ENCODE measurements at regions not wholly inside any gene's neighbourhood (a gene's known extent, or its start where the extent isn't known, plus 50 kb on each side); places are given as distances from the start of the nearest gene placed in this dataset.
A peak's percentile ranks its signal among the peaks of the same experiment; 100 is the strongest.
"Not testable (repeated sequence)": the region's sequence is repeated elsewhere in the genome, so short reads cannot be mapped to it uniquely, and the experiment has no call there.

GRCh38 chr3:29176501-29176900 lies 104.4 kb upstream of the RBMS3 start:
- H3K9me3 Mint-ChIP-seq: peaks cover 13% of the 10 kb centered on the region
- no peak for DNase-seq (ENCODE audit: low read depth, low spot score)
- no peak overlapping the region for H3K4me3 Mint-ChIP-seq
- TF ChIP-seq, protein P1, sequence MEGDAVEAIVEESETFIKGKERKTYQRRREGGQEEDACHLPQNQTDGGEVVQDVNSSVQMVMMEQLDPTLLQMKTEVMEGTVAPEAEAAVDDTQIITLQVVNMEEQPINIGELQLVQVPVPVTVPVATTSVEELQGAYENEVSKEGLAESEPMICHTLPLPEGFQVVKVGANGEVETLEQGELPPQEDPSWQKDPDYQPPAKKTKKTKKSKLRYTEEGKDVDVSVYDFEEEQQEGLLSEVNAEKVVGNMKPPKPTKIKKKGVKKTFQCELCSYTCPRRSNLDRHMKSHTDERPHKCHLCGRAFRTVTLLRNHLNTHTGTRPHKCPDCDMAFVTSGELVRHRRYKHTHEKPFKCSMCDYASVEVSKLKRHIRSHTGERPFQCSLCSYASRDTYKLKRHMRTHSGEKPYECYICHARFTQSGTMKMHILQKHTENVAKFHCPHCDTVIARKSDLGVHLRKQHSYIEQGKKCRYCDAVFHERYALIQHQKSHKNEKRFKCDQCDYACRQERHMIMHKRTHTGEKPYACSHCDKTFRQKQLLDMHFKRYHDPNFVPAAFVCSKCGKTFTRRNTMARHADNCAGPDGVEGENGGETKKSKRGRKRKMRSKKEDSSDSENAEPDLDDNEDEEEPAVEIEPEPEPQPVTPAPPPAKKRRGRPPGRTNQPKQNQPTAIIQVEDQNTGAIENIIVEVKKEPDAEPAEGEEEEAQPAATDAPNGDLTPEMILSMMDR (conservative IDR thresholded peaks at IDR 0.05): no peak
- H3K4me1 Mint-ChIP-seq: peaks cover 32% of the 10 kb centered on the region
- H3K27me3 Mint-ChIP-seq (ENCODE audit: low read depth): no peaks in the 10 kb centered on the region
- H3K27ac Mint-ChIP-seq (ENCODE audit: unreplicated experiment): peak overlapping the region; percentile 75
- H3K36me3 Mint-ChIP-seq (ENCODE audit: low read depth): peaks cover 6% of the 10 kb centered on the region

DNA sequence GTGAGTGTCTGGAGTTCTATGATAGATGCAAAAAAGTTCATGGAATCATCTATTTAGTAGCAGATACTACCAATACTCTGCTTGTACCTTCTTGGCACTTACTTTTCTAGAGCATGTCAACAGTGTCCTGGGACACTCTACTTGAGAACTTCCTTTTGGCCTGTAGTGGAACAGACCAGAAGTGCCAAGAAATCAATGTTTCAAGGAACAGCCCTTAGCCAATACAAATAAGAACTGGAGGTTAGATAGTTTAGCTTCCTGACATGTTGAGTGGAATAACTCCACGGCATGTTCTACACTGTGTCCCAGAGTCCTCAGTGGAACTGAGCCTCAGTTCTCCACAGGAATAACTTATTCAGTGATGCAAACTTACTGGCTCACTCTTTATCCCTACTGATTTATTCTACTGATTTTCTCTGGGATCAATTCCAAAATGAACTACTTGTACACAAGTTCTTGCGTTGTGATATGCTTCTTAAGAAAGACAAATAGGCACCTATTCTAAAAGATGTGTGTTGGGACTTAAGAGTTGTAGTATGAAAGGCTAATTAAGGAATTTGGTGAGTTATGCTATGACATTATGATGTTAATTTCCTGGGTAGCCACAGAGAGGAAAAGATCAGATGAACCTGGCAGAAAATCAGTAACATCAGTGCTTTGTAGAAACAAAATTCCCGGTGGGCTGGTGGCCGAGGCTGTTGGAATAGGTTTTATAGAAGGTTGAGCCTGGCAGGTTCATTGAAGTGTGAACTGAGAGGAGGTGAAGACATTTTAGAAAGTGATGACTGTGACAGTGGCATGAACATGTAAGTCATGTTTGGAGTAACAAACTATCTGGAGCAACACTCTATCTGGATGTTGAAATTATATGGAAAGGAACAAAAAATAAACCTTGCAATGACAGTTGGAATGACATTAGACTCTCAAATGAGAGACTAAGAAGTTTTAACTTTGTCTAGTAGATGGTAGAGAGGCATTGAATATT lies 101.8 kb upstream of the RBMS3 start:
- no peak for DNase-seq (ENCODE audit: low read depth, low spot score)
- H3K9me3 Mint-ChIP-seq: peaks cover 11% of the 10 kb centered on the region
- no peaks in the 10 kb centered on the region for H3K27me3 Mint-ChIP-seq (ENCODE audit: low read depth)
- no peak overlapping the region for H3K27ac Mint-ChIP-seq (ENCODE audit: unreplicated experiment)
- peaks cover 6% of the 10 kb centered on the region for H3K36me3 Mint-ChIP-seq (ENCODE audit: low read depth)
- peaks cover 21% of the 10 kb centered on the region for H3K4me1 Mint-ChIP-seq
- TF ChIP-seq, protein P1 (conservative IDR thresholded peaks at IDR 0.05): no peak
- no peak overlapping the region for H3K4me3 Mint-ChIP-seq

DNA sequence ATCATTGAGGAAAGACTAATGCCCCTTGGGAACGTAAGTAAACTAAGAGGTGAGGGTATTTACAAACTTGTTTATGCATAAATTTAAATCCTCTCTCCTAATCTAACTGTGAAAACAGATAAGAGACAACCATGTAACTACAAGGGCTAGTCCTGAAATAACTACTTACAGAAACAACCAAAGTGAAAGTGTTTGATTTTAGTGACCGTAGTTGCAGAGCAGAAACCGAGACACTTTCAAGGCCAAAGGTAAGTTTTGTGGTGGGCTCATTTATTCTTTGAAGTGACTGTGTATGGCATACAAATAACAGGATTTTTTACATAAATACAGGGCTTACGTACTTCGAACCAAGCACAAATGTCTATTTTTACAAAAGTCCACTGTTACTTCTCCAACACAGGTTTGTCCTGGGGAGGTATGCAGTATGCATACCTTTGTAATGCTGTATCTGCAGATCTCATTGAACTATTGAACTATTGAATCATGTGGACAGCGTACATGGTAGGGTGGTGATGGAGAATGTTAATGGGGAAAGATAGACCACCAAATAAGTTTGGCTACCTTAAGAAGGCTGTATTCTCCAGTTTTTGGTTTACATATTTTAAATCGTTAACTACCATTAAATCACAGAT lies 99.6 kb upstream of the RBMS3 start:
- TF ChIP-seq, protein P1 (conservative IDR thresholded peaks at IDR 0.05): no peak
- H3K9me3 Mint-ChIP-seq: peaks cover 11% of the 10 kb centered on the region
- no peak overlapping the region for H3K4me3 Mint-ChIP-seq

GRCh38 chr3:29181872-29182271 lies 99.0 kb upstream of the RBMS3 start:
- no peaks in the 10 kb centered on the region for H3K27me3 Mint-ChIP-seq (ENCODE audit: low read depth)
- DNase-seq (ENCODE audit: low read depth, low spot score): no peak
- TF ChIP-seq, protein P1 (conservative IDR thresholded peaks at IDR 0.05): no peak
- H3K4me3 Mint-ChIP-seq: no peak overlapping the region
- peaks cover 11% of the 10 kb centered on the region for H3K9me3 Mint-ChIP-seq
- no peak overlapping the region for H3K27ac Mint-ChIP-seq (ENCODE audit: unreplicated experiment)
- peaks cover 17% of the 10 kb centered on the region for H3K4me1 Mint-ChIP-seq
- H3K36me3 Mint-ChIP-seq (ENCODE audit: low read depth): peaks cover 6% of the 10 kb centered on the region

More for the DNA sequence above, 99.6 kb upstream of the RBMS3 start:
- peaks cover 6% of the 10 kb centered on the region for H3K36me3 Mint-ChIP-seq (ENCODE audit: low read depth)
- no peak overlapping the region for H3K27ac Mint-ChIP-seq (ENCODE audit: unreplicated experiment)
- no peaks in the 10 kb centered on the region for H3K27me3 Mint-ChIP-seq (ENCODE audit: low read depth)
- H3K4me1 Mint-ChIP-seq: peaks cover 23% of the 10 kb centered on the region
- DNase-seq (ENCODE audit: low read depth, low spot score): no peak

DNA sequence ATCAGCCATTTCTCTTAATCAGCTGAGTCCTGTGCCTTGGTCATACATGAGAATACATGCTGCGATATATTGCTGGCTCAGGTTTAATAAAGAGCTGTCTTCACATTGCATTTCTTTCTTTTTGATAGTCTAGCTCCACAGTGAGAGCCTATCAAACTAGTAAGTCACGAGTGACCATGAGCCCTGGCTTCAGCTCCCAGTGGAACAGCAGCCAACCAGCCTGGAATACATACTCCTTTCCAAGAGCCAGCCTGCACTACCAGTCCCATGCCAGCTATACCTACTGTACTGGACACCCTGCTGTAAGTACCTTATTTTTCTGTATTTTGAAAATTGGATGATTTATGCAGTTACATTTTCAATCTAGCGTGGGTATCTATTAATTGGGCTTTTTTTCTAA lies 98.0 kb upstream of the RBMS3 start:
- DNase-seq (ENCODE audit: low read depth, low spot score); H3K27me3 Mint-ChIP-seq (ENCODE audit: low read depth); H3K4me3 Mint-ChIP-seq; H3K36me3 Mint-ChIP-seq (ENCODE audit: low read depth); H3K27ac Mint-ChIP-seq (ENCODE audit: unreplicated experiment): not testable (repeated sequence)
- H3K9me3 Mint-ChIP-seq: peaks cover 11% of the 10 kb centered on the region
- H3K4me1 Mint-ChIP-seq: peaks cover 14% of the 10 kb centered on the region
